ENCODE measurements at regions not wholly inside any gene's neighbourhood (a gene's known extent, or its start where the extent isn't known, plus 50 kb on each side); places are given as distances from the start of the nearest gene placed in this dataset.

GRCh38 chr4:121519236-121519838, 138.5 kb upstream of the QRFPR start:
- H3K27me3 ChIP-seq (ENCODE audit: insufficient read depth, poor library complexity, severe bottlenecking) = no peaks in the 10 kb centered on the region
- H3K4me3 ChIP-seq (replicated peaks; ENCODE audit: insufficient read depth, low read length) = no peak overlapping the region
- H3K27ac ChIP-seq (replicated peaks) = no peak overlapping the region
- no peak for DNase-seq (ENCODE audit: low read depth in 1 of 2, low spot score in 1 of 2)
- TF ChIP-seq REST (IDR thresholded peaks at IDR 0.05; ENCODE audit: insufficient replicate concordance, low read depth) = no peak
- TF ChIP-seq POLR2AphosphoS5 (IDR thresholded peaks at IDR 0.05; ENCODE audit: low read depth) = no peak
- TF ChIP-seq SPI1 (IDR thresholded peaks at IDR 0.05; ENCODE audit: borderline replicate concordance, low read depth) = no peak
- TF ChIP-seq, protein P1, sequence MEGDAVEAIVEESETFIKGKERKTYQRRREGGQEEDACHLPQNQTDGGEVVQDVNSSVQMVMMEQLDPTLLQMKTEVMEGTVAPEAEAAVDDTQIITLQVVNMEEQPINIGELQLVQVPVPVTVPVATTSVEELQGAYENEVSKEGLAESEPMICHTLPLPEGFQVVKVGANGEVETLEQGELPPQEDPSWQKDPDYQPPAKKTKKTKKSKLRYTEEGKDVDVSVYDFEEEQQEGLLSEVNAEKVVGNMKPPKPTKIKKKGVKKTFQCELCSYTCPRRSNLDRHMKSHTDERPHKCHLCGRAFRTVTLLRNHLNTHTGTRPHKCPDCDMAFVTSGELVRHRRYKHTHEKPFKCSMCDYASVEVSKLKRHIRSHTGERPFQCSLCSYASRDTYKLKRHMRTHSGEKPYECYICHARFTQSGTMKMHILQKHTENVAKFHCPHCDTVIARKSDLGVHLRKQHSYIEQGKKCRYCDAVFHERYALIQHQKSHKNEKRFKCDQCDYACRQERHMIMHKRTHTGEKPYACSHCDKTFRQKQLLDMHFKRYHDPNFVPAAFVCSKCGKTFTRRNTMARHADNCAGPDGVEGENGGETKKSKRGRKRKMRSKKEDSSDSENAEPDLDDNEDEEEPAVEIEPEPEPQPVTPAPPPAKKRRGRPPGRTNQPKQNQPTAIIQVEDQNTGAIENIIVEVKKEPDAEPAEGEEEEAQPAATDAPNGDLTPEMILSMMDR (IDR thresholded peaks at IDR 0.05; ENCODE audit: insufficient read depth, low read length) = no peak
- TF ChIP-seq GABPA (IDR thresholded peaks at IDR 0.05; ENCODE audit: low read depth) = no peak

DNA sequence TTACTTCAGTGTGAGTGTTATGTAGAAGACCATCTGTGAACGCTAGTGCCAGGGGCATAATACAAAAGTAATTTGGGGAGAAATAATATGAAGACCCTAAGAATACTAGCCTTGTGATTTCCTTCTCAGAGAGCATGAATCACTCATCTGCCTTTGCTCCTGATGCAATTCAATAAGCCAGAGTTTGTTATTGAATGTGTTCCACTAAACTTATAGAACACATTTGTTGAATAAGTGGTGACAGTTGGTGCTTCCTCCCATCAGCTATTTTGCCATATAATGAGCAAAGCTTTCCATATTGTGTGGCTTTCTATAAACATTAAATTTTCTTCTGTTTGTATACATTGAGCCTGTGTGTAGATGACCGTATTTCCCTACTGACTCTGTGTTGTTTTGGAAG, 136.4 kb upstream of the QRFPR start:
- Histone ChIP-seq H3K4me3 (replicated peaks; ENCODE audit: insufficient read depth, low read length) (no peak overlapping the region), H3K27ac (replicated peaks) (no peak overlapping the region), H3K27me3 (ENCODE audit: insufficient read depth, poor library complexity, severe bottlenecking) (no peaks in the 10 kb centered on the region)
- DNase-seq (ENCODE audit: low read depth in 1 of 2, low spot score in 1 of 2) = no peak
- TF ChIP-seq, protein P1 (IDR thresholded peaks at IDR 0.05; ENCODE audit: insufficient read depth, low read length) = no peak
- TF ChIP-seq GABPA (IDR thresholded peaks at IDR 0.05; ENCODE audit: low read depth) = no peak
- TF ChIP-seq REST (IDR thresholded peaks at IDR 0.05; ENCODE audit: insufficient replicate concordance, low read depth) = no peak
- no peak for TF ChIP-seq POLR2AphosphoS5 (IDR thresholded peaks at IDR 0.05; ENCODE audit: low read depth)
- no peak for TF ChIP-seq SPI1 (IDR thresholded peaks at IDR 0.05; ENCODE audit: borderline replicate concordance, low read depth)

- TF ChIP-seq, protein P1 (IDR thresholded peaks at IDR 0.05; ENCODE audit: insufficient read depth, low read length) = no peak
- TF ChIP-seq GABPA (IDR thresholded peaks at IDR 0.05; ENCODE audit: low read depth) (no peak), SPI1 (IDR thresholded peaks at IDR 0.05; ENCODE audit: borderline replicate concordance, low read depth) (no peak), POLR2AphosphoS5 (IDR thresholded peaks at IDR 0.05; ENCODE audit: low read depth) (no peak), REST (IDR thresholded peaks at IDR 0.05; ENCODE audit: insufficient replicate concordance, low read depth) (no peak)
- DNase-seq (ENCODE audit: low read depth in 1 of 2, low spot score in 1 of 2) = no peak
- H3K4me3 ChIP-seq (replicated peaks; ENCODE audit: insufficient read depth, low read length) = no peak overlapping the region
- no peak overlapping the region for H3K27ac ChIP-seq (replicated peaks)
- no peaks in the 10 kb centered on the region for H3K27me3 ChIP-seq (ENCODE audit: insufficient read depth, poor library complexity, severe bottlenecking)
These were observed 133.6 kb upstream of the QRFPR start for GRCh38 chr4:121514443-121514842.

Data from HL-60 (cell line).